ENCODE measurements at regions not wholly inside any gene's neighbourhood (a gene's known extent, or its start where the extent isn't known, plus 50 kb on each side); places are given as distances from the start of the nearest gene placed in this dataset.

- H3K9me2 ChIP-seq (replicated peaks; ENCODE audit: insufficient read depth, low read length), result no peaks in the 10 kb centered on the region
- no peaks in the 10 kb centered on the region for H3K79me2 ChIP-seq (ENCODE audit: low read length)
- H3K27me3 ChIP-seq (replicated peaks; ENCODE audit: insufficient read depth, low read length), result no peaks in the 10 kb centered on the region
- no peak overlapping the region for H2AFZ ChIP-seq (ENCODE audit: low read length)
- no peak for TF ChIP-seq EZH2 (optimal IDR thresholded peaks at IDR 0.05; ENCODE audit: low read depth, low read length)
- no peak for TF ChIP-seq EZH2phosphoT487 (IDR thresholded peaks at IDR 0.05; ENCODE audit: low read length)
- no peak for TF ChIP-seq CTCF (IDR thresholded peaks at IDR 0.05; ENCODE audit: low read length)
- no peak overlapping the region for H3K4me3 ChIP-seq (ENCODE audit: low read length)
- H4K20me1 ChIP-seq (ENCODE audit: insufficient read depth, low read length), result no peaks in the 10 kb centered on the region
- H3K4me1 ChIP-seq (ENCODE audit: low read length), result no peaks in the 10 kb centered on the region
- no peak overlapping the region for H3K4me2 ChIP-seq (ENCODE audit: low read depth, low read length)
- H3F3A ChIP-seq (ENCODE audit: insufficient read depth, low read length), result no peaks in the 10 kb centered on the region
- no peak for DNase-seq
- H3K9me3 ChIP-seq (replicated peaks; ENCODE audit: insufficient read depth, low read length), result no peaks in the 10 kb centered on the region
- H3K9ac ChIP-seq (ENCODE audit: low read length), result no peak overlapping the region
- no peak overlapping the region for H3K27ac ChIP-seq (ENCODE audit: low read length)
- no peaks in the 10 kb centered on the region for H3K36me3 ChIP-seq (replicated peaks; ENCODE audit: insufficient read depth, low read length)
Observed at GRCh38 chr11:104339380-104339831, 175.5 kb upstream of the PDGFD start.

- DNase-seq, result no peak
- no peaks in the 10 kb centered on the region for H3K4me1 ChIP-seq (ENCODE audit: low read length)
- no peaks in the 10 kb centered on the region for H4K20me1 ChIP-seq (ENCODE audit: insufficient read depth, low read length)
- H3K4me3 ChIP-seq (ENCODE audit: low read length), result no peak overlapping the region
- no peak overlapping the region for H2AFZ ChIP-seq (ENCODE audit: low read length)
- H3F3A ChIP-seq (ENCODE audit: insufficient read depth, low read length), result no peaks in the 10 kb centered on the region
- H3K9me3 ChIP-seq (replicated peaks; ENCODE audit: insufficient read depth, low read length), result no peaks in the 10 kb centered on the region
- no peak for TF ChIP-seq CTCF (IDR thresholded peaks at IDR 0.05; ENCODE audit: low read length)
- TF ChIP-seq EZH2 (optimal IDR thresholded peaks at IDR 0.05; ENCODE audit: low read depth, low read length), result no peak
- TF ChIP-seq EZH2phosphoT487 (IDR thresholded peaks at IDR 0.05; ENCODE audit: low read length), result no peak
- H3K9me2 ChIP-seq (replicated peaks; ENCODE audit: insufficient read depth, low read length), result no peaks in the 10 kb centered on the region
- H3K27me3 ChIP-seq (replicated peaks; ENCODE audit: insufficient read depth, low read length), result no peaks in the 10 kb centered on the region
- no peaks in the 10 kb centered on the region for H3K79me2 ChIP-seq (ENCODE audit: low read length)
- no peak overlapping the region for H3K9ac ChIP-seq (ENCODE audit: low read length)
- H3K27ac ChIP-seq (ENCODE audit: low read length), result no peak overlapping the region
- no peak overlapping the region for H3K4me2 ChIP-seq (ENCODE audit: low read depth, low read length)
- no peaks in the 10 kb centered on the region for H3K36me3 ChIP-seq (replicated peaks; ENCODE audit: insufficient read depth, low read length)
Observed at GRCh38 chr11:104338186-104338585, 174.2 kb upstream of the PDGFD start.

- no peaks in the 10 kb centered on the region for H3F3A ChIP-seq (ENCODE audit: insufficient read depth, low read length)
- no peak overlapping the region for H3K4me2 ChIP-seq (ENCODE audit: low read depth, low read length)
- H4K20me1 ChIP-seq (ENCODE audit: insufficient read depth, low read length), result no peaks in the 10 kb centered on the region
- no peak overlapping the region for H2AFZ ChIP-seq (ENCODE audit: low read length)
- no peaks in the 10 kb centered on the region for H3K4me1 ChIP-seq (ENCODE audit: low read length)
- no peak for DNase-seq
- H3K9me2 ChIP-seq (replicated peaks; ENCODE audit: insufficient read depth, low read length), result no peaks in the 10 kb centered on the region
- no peak overlapping the region for H3K9ac ChIP-seq (ENCODE audit: low read length)
- no peak overlapping the region for H3K27ac ChIP-seq (ENCODE audit: low read length)
- no peak overlapping the region for H3K4me3 ChIP-seq (ENCODE audit: low read length)
- no peaks in the 10 kb centered on the region for H3K27me3 ChIP-seq (replicated peaks; ENCODE audit: insufficient read depth, low read length)
- H3K79me2 ChIP-seq (ENCODE audit: low read length), result no peaks in the 10 kb centered on the region
- H3K9me3 ChIP-seq (replicated peaks; ENCODE audit: insufficient read depth, low read length), result no peaks in the 10 kb centered on the region
- TF ChIP-seq EZH2 (optimal IDR thresholded peaks at IDR 0.05; ENCODE audit: low read depth, low read length) (no peak), CTCF (IDR thresholded peaks at IDR 0.05; ENCODE audit: low read length) (no peak), EZH2phosphoT487 (IDR thresholded peaks at IDR 0.05; ENCODE audit: low read length) (no peak)
- no peaks in the 10 kb centered on the region for H3K36me3 ChIP-seq (replicated peaks; ENCODE audit: insufficient read depth, low read length)
Observed at GRCh38 chr11:104337273-104337672, 173.3 kb upstream of the PDGFD start.
